A549 (cell line): ENCODE measurements at regions not wholly inside any gene's neighbourhood (a gene's known extent, or its start where the extent isn't known, plus 50 kb on each side); places are given as distances from the start of the nearest gene placed in this dataset.

ENCODE experiments used
- ATAC-seq, 2 experiments: fragments of 200-7000 bp in 1 of 2; fragments of >200 bp in 1 of 2; cut with Nextera tagmentation in 1 of 2; cut with Tn5 transposase in 1 of 2; 3 replicates each; pipeline versions ENCODE4 v1.8.0 to v1.9.1; 2018 to 2020; ENCODE audit warnings: mild to moderate bottlenecking in 1 of 2, moderate library complexity in 1 of 2
- CTCF ChIA-PET: fragments of 300-600 bp; sonication (Branson Sonifier 250); formaldehyde crosslinking; extraction: SDS; loops from one replicate; lab custom pipeline; 2021; ENCODE audit warnings: antibody characterized with exemption, inconsistent platforms; lab: Yijun Ruan, JAX
- POLR2A ChIA-PET: fragments of 350-600 bp; formaldehyde crosslinking; extraction: SDS; loops from one replicate; lab custom pipeline; 2021; ENCODE audit warnings: antibody characterized with exemption, inconsistent platforms; lab: Yijun Ruan, JAX
- DNase-seq, 2 experiments: peaks; one replicate each; pipeline versions ENCODE4 v3.0.0 to v3.0.0-alpha.2; 2011 to 2016; ENCODE audit warnings: low read depth in 1 of 2, low spot score in 1 of 2
- FAIRE-seq: peaks from 2 replicates; lab custom pipeline; 2011; peaks lifted over from hg19 to GRCh38; lab: Jason Lieb, UNC
- H3K27ac ChIP-seq, 2 experiments: fragments of >200 bp; sonication (Bioruptor Twin); formaldehyde crosslinking; 3 replicates each; pipeline ENCODE4 v1.5.1; 2016 to 2017
- H3K4me1 ChIP-seq: fragments of >200 bp; sonication (Bioruptor Twin); formaldehyde crosslinking; 3 replicates; pipeline ENCODE4 v1.6.1; 2016
- H3K4me2 ChIP-seq: fragments of >200 bp; sonication (Bioruptor Twin); formaldehyde crosslinking; 3 replicates; pipeline ENCODE4 v1.6.1; 2016
- H3K4me3 ChIP-seq: fragments of >200 bp; sonication (Bioruptor Twin); formaldehyde crosslinking; 3 replicates; pipeline ENCODE4 v1.5.1; 2016
- H3K9me3 ChIP-seq: fragments of >200 bp; sonication (Bioruptor Twin); formaldehyde crosslinking; 3 replicates; pipeline ENCODE4 v1.6.1; 2016
- CBX2 ChIP-seq: fragments of 200-600 bp; sonication (generic); IDR thresholded peaks from 2 replicates; pipeline ENCODE4 v1.6.1; 2016; ENCODE audit warnings: low read depth, mild to moderate bottlenecking, borderline replicate concordance
- CBX8 ChIP-seq: fragments of 200-600 bp; sonication (generic); IDR thresholded peaks from 2 replicates; pipeline ENCODE4 v1.6.1; 2016
- ELK1 ChIP-seq: fragments of 150-350 bp; IDR thresholded peaks from 2 replicates; pipeline ENCODE4 v1.6.1; 2014; ENCODE audit warnings: low read depth, mild to moderate bottlenecking, low read length
- EP300 ChIP-seq, 2 experiments: fragments of >200 bp; sonication (Bioruptor Twin); formaldehyde crosslinking; IDR thresholded peaks; 2 replicates in 1 of 2; 3 replicates in 1 of 2; pipeline ENCODE4 v1.6.1; 2016 to 2017
- FOXS1 ChIP-seq: fragments of 250-450 bp; sonication (Bioruptor Pico); IDR thresholded peaks from 2 replicates; pipeline ENCODE4 v1.5.0; 2020; ENCODE audit warnings: mild to moderate bottlenecking, moderate library complexity
- HEYL ChIP-seq: fragments of 250-450 bp; sonication (Bioruptor Pico); IDR thresholded peaks from 2 replicates; pipeline ENCODE4 v1.8.0; 2021; ENCODE audit warnings: mild to moderate bottlenecking, moderate library complexity
- HOXA7 ChIP-seq: fragments of 250-450 bp; sonication (Bioruptor Pico); IDR thresholded peaks from 2 replicates; pipeline ENCODE4 v1.5.0; 2020; ENCODE audit warnings: mild to moderate bottlenecking, moderate library complexity
- HOXB13 ChIP-seq: fragments of 250-450 bp; sonication (Bioruptor Pico); IDR thresholded peaks from 2 replicates; pipeline ENCODE4 v1.5.0; 2020; ENCODE audit warnings: low read depth, mild to moderate bottlenecking, moderate library complexity
- JUN ChIP-seq, 2 experiments: fragments of >200 bp; sonication (Bioruptor Twin); formaldehyde crosslinking; IDR thresholded peaks; 2 replicates in 1 of 2; 3 replicates in 1 of 2; pipeline ENCODE4 v1.6.1; 2016 to 2017
- JUNB ChIP-seq: fragments of >200 bp; sonication (Bioruptor Twin); formaldehyde crosslinking; IDR thresholded peaks from 2 replicates; pipeline ENCODE4 v1.6.1; 2016
- KDM1A ChIP-seq: fragments of 200-600 bp; sonication (generic); IDR thresholded peaks from 2 replicates; pipeline ENCODE4 v1.6.1; 2016; ENCODE audit warnings: low read depth, mild to moderate bottlenecking
- KDM5A ChIP-seq: fragments of 200-600 bp; sonication (generic); IDR thresholded peaks from 2 replicates; pipeline ENCODE4 v1.6.1; 2016; ENCODE audit warnings: antibody characterized with exemption, mild to moderate bottlenecking
- MAX ChIP-seq: IDR thresholded peaks from 2 replicates; pipeline ENCODE4 v1.6.1; 2012
- MYC ChIP-seq: IDR thresholded peaks from 2 replicates; pipeline ENCODE4 v1.6.1; 2012; ENCODE audit warnings: mild to moderate bottlenecking, inconsistent platforms, low read length, improper control_type of control experiment, borderline replicate concordance
- NFE2L2 ChIP-seq: fragments of 150-350 bp; conservative IDR thresholded peaks from 2 replicates; pipeline ENCODE4 v1.6.1; 2014; ENCODE audit warnings: low read length
- NPAS2 ChIP-seq: fragments of 250-450 bp; sonication (Bioruptor Pico); IDR thresholded peaks from 2 replicates; pipeline ENCODE4 v1.8.0; 2022; ENCODE audit warnings: mild to moderate bottlenecking, moderate library complexity, borderline replicate concordance
- PHF8 ChIP-seq: fragments of 200-600 bp; sonication (generic); IDR thresholded peaks from 2 replicates; pipeline ENCODE4 v1.6.1; 2016; ENCODE audit warnings: low read depth, mild to moderate bottlenecking, antibody characterized with exemption, moderate library complexity, borderline replicate concordance
- RARB ChIP-seq: fragments of 250-450 bp; sonication (Bioruptor Pico); IDR thresholded peaks from 2 replicates; pipeline ENCODE4 v1.8.0; 2021; ENCODE audit warnings: mild to moderate bottlenecking, moderate library complexity
- REST ChIP-seq: fragments of 200-600 bp; sonication (generic); IDR thresholded peaks from 2 replicates; pipeline ENCODE4 v1.6.1; 2016; ENCODE audit warnings: antibody characterized with exemption, mild to moderate bottlenecking, moderate library complexity
- TP53 ChIP-seq: fragments of 250-450 bp; sonication (Bioruptor Pico); IDR thresholded peaks from 2 replicates; pipeline ENCODE4 v1.5.0; 2021; ENCODE audit warnings: mild to moderate bottlenecking, moderate library complexity
- ZC3H11A ChIP-seq: fragments of 450-650 bp; IDR thresholded peaks from 2 replicates; pipeline ENCODE4 v1.6.1; 2014; ENCODE audit warnings: antibody characterized with exemption, mild to moderate bottlenecking
- WGBS: methylation state at CpG from one replicate; pipeline ENCODE4 v1.1.6; 2017; ENCODE audit errors: missing lambda C conversion rate; 5-methylcytosine and 5-hydroxymethylcytosine counted together

- Histone ChIP-seq H3K9me3 (no peaks in the 10 kb centered on the region), H3K4me1 (no peaks in the 10 kb centered on the region), H3K27ac (no peak overlapping the region), H3K4me3 (no peak overlapping the region), H3K4me2 (no peak overlapping the region)
- ChIA-PET POLR2A (no interaction called here), CTCF (no interaction called here)
- FAIRE-seq (no peak), ATAC-seq (no peak), DNase-seq (no peak)
- no peak for TF ChIP-seq NPAS2 (CRISPR knock-in tag)
- no peak for TF ChIP-seq TP53 (CRISPR knock-in tag)
- TF ChIP-seq HEYL, result no peak
- no peak for TF ChIP-seq ZC3H11A
- TF ChIP-seq KDM1A, result no peak
- WGBS, result 66% methylated on average over 5 of the region's 13 CpGs
These were observed 708.1 kb downstream of the BRD1 start for GRCh38 chr22:49119551-49119952.

GRCh38 chr22:49118065-49118464, 709.6 kb downstream of the BRD1 start:
- 80% methylated on average over 17 of the region's 17 CpGs for WGBS
- FAIRE-seq, result no peak

GRCh38 chr22:49117486-49117885, 710.2 kb downstream of the BRD1 start:
- 22% methylated on average over 4 of the region's 7 CpGs for WGBS
- CTCF ChIA-PET, result no interaction called here
- TF ChIP-seq MAX (no peak), HEYL (no peak), FOXS1 (CRISPR knock-in tag) (no peak), MYC (no peak), KDM1A (no peak), HOXA7 (CRISPR knock-in tag) (no peak), EP300 (IDR thresholded peaks at IDR 0.05) (no peak), CBX2 (no peak), REST (no peak)
- Histone ChIP-seq H3K4me2 (no peak overlapping the region), H3K27ac (no peak overlapping the region), H3K4me1 (no peaks in the 10 kb centered on the region), H3K4me3 (no peak overlapping the region), H3K9me3 (no peaks in the 10 kb centered on the region)
- DNase-seq (no peak), ATAC-seq (no peak), FAIRE-seq (no peak)
- POLR2A ChIA-PET, result no interaction called here

More at GRCh38 chr22:49118065-49118464, 709.6 kb downstream of the BRD1 start:
- Histone ChIP-seq H3K27ac (no peak overlapping the region), H3K9me3 (no peaks in the 10 kb centered on the region), H3K4me1 (no peaks in the 10 kb centered on the region), H3K4me2 (no peak overlapping the region), H3K4me3 (no peak overlapping the region)
- POLR2A ChIA-PET, result no interaction called here
- no peak for TF ChIP-seq EP300 (IDR thresholded peaks at IDR 0.05)
- TF ChIP-seq JUNB, result no peak
- TF ChIP-seq CBX8, result no peak
- TF ChIP-seq CBX2, result no peak
- no peak for TF ChIP-seq RARB (CRISPR knock-in tag)
- no peak for TF ChIP-seq PHF8
- TF ChIP-seq TP53 (CRISPR knock-in tag), result no peak
- TF ChIP-seq HOXB13 (CRISPR knock-in tag), result no peak
- no peak for TF ChIP-seq KDM5A
- no peak for TF ChIP-seq NPAS2 (CRISPR knock-in tag)
- no peak for TF ChIP-seq ELK1
- TF ChIP-seq NFE2L2, result no peak
- no peak for TF ChIP-seq MYC
- no peak for TF ChIP-seq JUN (IDR thresholded peaks at IDR 0.05)
- CTCF ChIA-PET, result no interaction called here
- ATAC-seq (no peak), DNase-seq (no peak)
